ENCODE measurements at regions not wholly inside any gene's neighbourhood (a gene's known extent, or its start where the extent isn't known, plus 50 kb on each side); places are given as distances from the start of the nearest gene placed in this dataset.

GRCh38 chr20:51335329-51335841, 207.1 kb downstream of the NFATC2 start:
- DNase-seq (ENCODE audit: low read depth): peak; percentile 100
- in situ Hi-C loops (cut with HindIII; ENCODE audit: low sequenced_read_pairs): no loop called here
- TF ChIP-seq CTCF (IDR thresholded peaks at IDR 0.05; ENCODE audit: low read depth, low read length, missing control alignments): no peak

GRCh38 chr20:51334609-51335008, 207.9 kb downstream of the NFATC2 start:
- H3K4me3 ChIP-seq (ENCODE audit: low read depth, low read length): no peak overlapping the region
- TF ChIP-seq CTCF (IDR thresholded peaks at IDR 0.05; ENCODE audit: low read depth, low read length, missing control alignments): no peak
- in situ Hi-C loops (cut with HindIII; ENCODE audit: low sequenced_read_pairs): no loop called here
- no peak for DNase-seq (ENCODE audit: low read depth)

More at GRCh38 chr20:51335329-51335841, 207.1 kb downstream of the NFATC2 start:
- no peak overlapping the region for H3K4me3 ChIP-seq (ENCODE audit: low read depth, low read length)

GRCh38 chr20:51333971-51334370, 208.5 kb downstream of the NFATC2 start:
- TF ChIP-seq CTCF (IDR thresholded peaks at IDR 0.05; ENCODE audit: low read depth, low read length, missing control alignments): no peak
- DNase-seq (ENCODE audit: low read depth): no peak
- no peak overlapping the region for H3K4me3 ChIP-seq (ENCODE audit: low read depth, low read length)
- in situ Hi-C loops (cut with HindIII; ENCODE audit: low sequenced_read_pairs): no loop called here

- no peak for TF ChIP-seq CTCF (IDR thresholded peaks at IDR 0.05; ENCODE audit: low read depth, low read length, missing control alignments)
- H3K4me3 ChIP-seq (ENCODE audit: low read depth, low read length): no peak overlapping the region
- in situ Hi-C loops (cut with HindIII; ENCODE audit: low sequenced_read_pairs): no loop called here
- DNase-seq (ENCODE audit: low read depth): no peak
Measured at GRCh38 chr20:51333446-51333845, 209.1 kb downstream of the NFATC2 start.

- in situ Hi-C loops (cut with HindIII; ENCODE audit: low sequenced_read_pairs): no loop called here
- H3K4me3 ChIP-seq (ENCODE audit: low read depth, low read length): no peak overlapping the region
- no peak for TF ChIP-seq CTCF (IDR thresholded peaks at IDR 0.05; ENCODE audit: low read depth, low read length, missing control alignments)
- peak; percentile 82 for DNase-seq (ENCODE audit: low read depth)
Measured at GRCh38 chr20:51331481-51331880, 211.0 kb downstream of the NFATC2 start.

GRCh38 chr20:51329845-51330244, 212.7 kb downstream of the NFATC2 start:
- TF ChIP-seq CTCF (IDR thresholded peaks at IDR 0.05; ENCODE audit: low read depth, low read length, missing control alignments): no peak
- DNase-seq (ENCODE audit: low read depth): no peak
- in situ Hi-C loops (cut with HindIII; ENCODE audit: low sequenced_read_pairs): loop anchor here (5.0 kb wide), 3 partner anchors 62 to 323 kb away; no protein-coding TSS in a partner anchor
- no peak overlapping the region for H3K4me3 ChIP-seq (ENCODE audit: low read depth, low read length)

Measured in astrocyte of the cerebellum (primary cell).